ENCODE measurements at regions not wholly inside any gene's neighbourhood (a gene's known extent, or its start where the extent isn't known, plus 50 kb on each side); places are given as distances from the start of the nearest gene placed in this dataset.

DNA sequence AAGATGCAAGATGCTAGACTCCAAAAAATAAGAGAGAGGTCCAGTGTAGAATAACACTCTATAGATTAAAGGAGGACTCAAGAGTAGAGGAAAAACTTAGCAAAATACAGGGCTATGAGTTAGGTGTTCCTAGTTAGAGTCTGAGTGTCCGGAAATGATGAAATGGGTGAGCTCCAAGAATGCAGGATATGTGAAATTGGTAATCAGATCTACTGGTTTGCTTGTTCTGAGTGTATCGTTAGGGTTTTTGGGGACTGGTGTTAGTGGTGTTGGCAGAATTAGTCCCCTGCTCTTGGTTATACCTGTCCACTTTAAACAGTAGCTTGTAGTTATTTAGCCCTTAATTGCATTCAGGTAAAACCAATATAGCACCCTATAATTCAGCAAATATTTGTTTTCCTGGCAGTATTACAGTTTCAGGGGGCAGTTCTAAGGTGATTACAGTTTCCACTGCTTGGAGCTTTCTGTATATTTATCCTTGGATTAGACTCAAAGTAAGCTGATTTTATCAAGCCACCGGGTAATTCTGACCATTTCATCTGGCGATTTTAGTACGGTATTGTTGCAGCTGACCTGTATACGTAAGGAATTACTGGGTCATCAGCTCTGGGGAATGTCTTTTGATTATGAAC, 332.7 kb downstream of the CHRM3 start:
- H3K9me3 ChIP-seq (ENCODE audit: low read depth), result no peaks in the 10 kb centered on the region
- H3K9me2 ChIP-seq (ENCODE audit: insufficient read depth), result no peaks in the 10 kb centered on the region
- WGBS, 2 experiments (ENCODE audit: low coverage in 1 of 2, low lambda C conversion rate in 2 of 2, missing lambda C conversion rate in 2 of 2), result 29 to 32% methylated on average over 6 of the region's 6 CpGs
- no peak overlapping the region for H3K27ac ChIP-seq
- H3K4me1 ChIP-seq (ENCODE audit: insufficient read depth), result no peaks in the 10 kb centered on the region
- no peak overlapping the region for H3K9ac ChIP-seq
- H3K27me3 ChIP-seq (replicated peaks; ENCODE audit: insufficient read depth), result no peaks in the 10 kb centered on the region
- no peak overlapping the region for H3K4me3 ChIP-seq
- no peak overlapping the region for H2AFZ ChIP-seq
- H3F3A ChIP-seq (ENCODE audit: insufficient read depth), result no peaks in the 10 kb centered on the region
- H4K20me1 ChIP-seq (ENCODE audit: insufficient read depth), result no peaks in the 10 kb centered on the region
- DNase-seq, result no peak
- no peak for TF ChIP-seq EZH2phosphoT487 (IDR thresholded peaks at IDR 0.05; ENCODE audit: insufficient read depth, low read depth)
- no peak for TF ChIP-seq EZH2 (IDR thresholded peaks at IDR 0.05; ENCODE audit: insufficient read depth, poor library complexity, severe bottlenecking)
- H3K36me3 ChIP-seq (ENCODE audit: low read depth), result no peaks in the 10 kb centered on the region
- in situ Hi-C loops (cut with MboI), result no loop called here
- no peak overlapping the region for H3K4me2 ChIP-seq (ENCODE audit: unreplicated experiment)
- no peaks in the 10 kb centered on the region for H3K79me2 ChIP-seq (ENCODE audit: insufficient read depth)

DNA sequence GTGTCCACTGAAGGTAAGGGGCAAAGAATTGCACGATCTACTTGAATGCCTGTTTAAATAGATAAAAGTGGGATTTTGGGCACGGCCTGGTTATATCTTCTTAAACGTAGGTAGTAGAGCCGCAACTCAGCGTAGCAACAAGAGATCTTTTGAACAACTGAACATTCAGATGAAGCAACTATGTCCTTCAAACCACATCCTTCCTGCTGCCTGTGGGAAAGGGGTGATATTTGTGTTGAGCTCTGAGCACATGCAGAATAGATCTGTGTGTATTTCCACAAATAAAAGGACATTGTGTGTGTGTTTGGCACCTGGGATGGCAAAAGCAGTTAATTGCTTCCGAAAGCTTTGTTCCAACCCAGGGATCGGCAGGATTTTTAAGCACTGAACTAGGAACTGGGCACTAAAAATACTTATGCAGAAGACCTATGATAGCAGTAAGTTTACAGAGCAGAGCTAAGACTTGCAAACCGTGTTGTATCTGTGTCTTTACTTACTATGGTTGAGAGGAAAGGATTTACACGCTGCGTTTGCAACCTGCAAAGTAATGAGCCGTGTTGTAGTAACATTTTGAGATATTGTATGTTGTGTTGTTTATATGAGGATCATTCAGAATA, 333.4 kb downstream of the CHRM3 start:
- Histone ChIP-seq H3K4me3 (no peak overlapping the region), H3K9me3 (ENCODE audit: low read depth) (no peaks in the 10 kb centered on the region), H4K20me1 (ENCODE audit: insufficient read depth) (no peaks in the 10 kb centered on the region), H3K36me3 (ENCODE audit: low read depth) (no peaks in the 10 kb centered on the region), H3K27ac (no peak overlapping the region), H3K9ac (no peak overlapping the region), H3K9me2 (ENCODE audit: insufficient read depth) (no peaks in the 10 kb centered on the region), H2AFZ (no peak overlapping the region), H3K4me1 (ENCODE audit: insufficient read depth) (no peaks in the 10 kb centered on the region), H3K79me2 (ENCODE audit: insufficient read depth) (no peaks in the 10 kb centered on the region), H3F3A (ENCODE audit: insufficient read depth) (no peaks in the 10 kb centered on the region), H3K4me2 (ENCODE audit: unreplicated experiment) (no peak overlapping the region), H3K27me3 (replicated peaks; ENCODE audit: insufficient read depth) (no peaks in the 10 kb centered on the region)
- in situ Hi-C loops (cut with MboI), result no loop called here
- WGBS, 2 experiments (ENCODE audit: low coverage in 1 of 2, low lambda C conversion rate in 2 of 2, missing lambda C conversion rate in 2 of 2), result 39 to 40% methylated on average over 11 of the region's 11 CpGs
- TF ChIP-seq EZH2phosphoT487 (IDR thresholded peaks at IDR 0.05; ENCODE audit: insufficient read depth, low read depth), result no peak
- no peak for TF ChIP-seq EZH2 (IDR thresholded peaks at IDR 0.05; ENCODE audit: insufficient read depth, poor library complexity, severe bottlenecking)
- DNase-seq, result no peak

GRCh38 chr1:239722035-239722434, 335.7 kb downstream of the CHRM3 start:
- WGBS, 2 experiments (ENCODE audit: low coverage in 1 of 2, low lambda C conversion rate in 2 of 2, missing lambda C conversion rate in 2 of 2), result 0 to 11% methylated on average over 1 of the region's 1 CpG
- in situ Hi-C loops (cut with MboI), result no loop called here

DNA sequence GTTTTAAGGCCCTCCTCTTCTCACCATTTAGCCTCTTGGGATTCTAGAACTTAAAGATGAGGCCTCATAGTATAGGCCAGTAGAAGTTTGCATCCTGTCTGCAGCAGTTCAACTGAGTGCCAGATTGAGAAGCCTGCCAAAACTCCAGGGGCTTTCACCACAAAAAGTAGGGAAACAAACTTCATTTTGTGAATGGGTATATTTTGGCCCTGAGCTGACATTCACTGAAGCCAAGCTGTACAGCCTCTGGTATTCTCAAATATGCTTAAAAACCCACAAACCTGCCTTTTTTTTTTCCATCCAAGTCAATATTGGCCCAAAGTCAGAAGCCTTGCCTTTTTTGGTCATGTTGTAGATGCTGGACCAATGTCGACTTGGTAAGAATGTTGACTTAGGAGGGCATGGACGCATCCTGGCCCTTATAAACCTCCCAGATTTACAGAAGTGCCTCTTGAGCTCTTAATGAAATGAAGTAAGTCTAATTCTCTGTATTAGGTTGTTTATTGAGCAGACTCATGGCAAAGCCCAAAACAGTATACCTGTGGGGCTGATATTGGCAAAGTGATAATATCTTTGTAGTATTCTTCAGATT, 337.5 kb downstream of the CHRM3 start:
- 8 to 10% methylated on average over 2 of the region's 2 CpGs for WGBS, 2 experiments (ENCODE audit: low coverage in 1 of 2, low lambda C conversion rate in 2 of 2, missing lambda C conversion rate in 2 of 2)
- no peaks in the 10 kb centered on the region for H3K79me2 ChIP-seq (ENCODE audit: insufficient read depth)
- TF ChIP-seq EZH2phosphoT487 (IDR thresholded peaks at IDR 0.05; ENCODE audit: insufficient read depth, low read depth) (no peak), EZH2 (IDR thresholded peaks at IDR 0.05; ENCODE audit: insufficient read depth, poor library complexity, severe bottlenecking) (no peak)
- no peak overlapping the region for H3K4me3 ChIP-seq
- H3K9me3 ChIP-seq (ENCODE audit: low read depth), result no peaks in the 10 kb centered on the region
- no peak overlapping the region for H3K4me2 ChIP-seq (ENCODE audit: unreplicated experiment)
- H3K27me3 ChIP-seq (replicated peaks; ENCODE audit: insufficient read depth), result no peaks in the 10 kb centered on the region
- no peaks in the 10 kb centered on the region for H3F3A ChIP-seq (ENCODE audit: insufficient read depth)
- no peak for DNase-seq
- no peak overlapping the region for H3K9ac ChIP-seq
- no peak overlapping the region for H2AFZ ChIP-seq
- in situ Hi-C loops (cut with MboI), result no loop called here
- no peaks in the 10 kb centered on the region for H3K9me2 ChIP-seq (ENCODE audit: insufficient read depth)
- no peaks in the 10 kb centered on the region for H4K20me1 ChIP-seq (ENCODE audit: insufficient read depth)
- no peaks in the 10 kb centered on the region for H3K4me1 ChIP-seq (ENCODE audit: insufficient read depth)
- no peak overlapping the region for H3K27ac ChIP-seq
- H3K36me3 ChIP-seq (ENCODE audit: low read depth), result no peaks in the 10 kb centered on the region

More at GRCh38 chr1:239722035-239722434, 335.7 kb downstream of the CHRM3 start:
- Histone ChIP-seq H2AFZ (no peak overlapping the region), H3K4me1 (ENCODE audit: insufficient read depth) (no peaks in the 10 kb centered on the region), H3F3A (ENCODE audit: insufficient read depth) (no peaks in the 10 kb centered on the region), H3K9ac (no peak overlapping the region), H4K20me1 (ENCODE audit: insufficient read depth) (no peaks in the 10 kb centered on the region), H3K9me3 (ENCODE audit: low read depth) (no peaks in the 10 kb centered on the region), H3K4me3 (no peak overlapping the region), H3K79me2 (ENCODE audit: insufficient read depth) (no peaks in the 10 kb centered on the region), H3K4me2 (ENCODE audit: unreplicated experiment) (no peak overlapping the region), H3K27ac (no peak overlapping the region), H3K36me3 (ENCODE audit: low read depth) (no peaks in the 10 kb centered on the region), H3K9me2 (ENCODE audit: insufficient read depth) (no peaks in the 10 kb centered on the region), H3K27me3 (replicated peaks; ENCODE audit: insufficient read depth) (no peaks in the 10 kb centered on the region)
- DNase-seq, result no peak
- TF ChIP-seq EZH2phosphoT487 (IDR thresholded peaks at IDR 0.05; ENCODE audit: insufficient read depth, low read depth), result no peak
- no peak for TF ChIP-seq EZH2 (IDR thresholded peaks at IDR 0.05; ENCODE audit: insufficient read depth, poor library complexity, severe bottlenecking)

Data from GM23248 (cell line).